ENCODE measurements at regions not wholly inside any gene's neighbourhood (a gene's known extent, or its start where the extent isn't known, plus 50 kb on each side); places are given as distances from the start of the nearest gene placed in this dataset.

GRCh38 chr7:85474234-85474633, 287.4 kb upstream of the SEMA3D start:
- Mint-ChIP-seq H3K9me3 (peaks cover 4% of the 10 kb centered on the region), H3K27ac (no peak overlapping the region), H3K4me3 (no peak overlapping the region), H3K4me1 (ENCODE audit: low read depth in 2 of 2) (no peaks in the 10 kb centered on the region), H3K36me3 (no peaks in the 10 kb centered on the region), H3K27me3 (no peaks in the 10 kb centered on the region)
- DNase-seq (ENCODE audit: low spot score) = no peak
- no peak for ATAC-seq

GRCh38 chr7:85471740-85472139, 284.9 kb upstream of the SEMA3D start:
- Mint-ChIP-seq H3K4me1 (ENCODE audit: low read depth in 2 of 2) (no peaks in the 10 kb centered on the region), H3K9me3 (no peaks in the 10 kb centered on the region), H3K36me3 (no peaks in the 10 kb centered on the region), H3K4me3 (no peak overlapping the region), H3K27ac (no peak overlapping the region), H3K27me3 (no peaks in the 10 kb centered on the region)
- no peak for DNase-seq (ENCODE audit: low spot score)
- no peak for ATAC-seq

- Mint-ChIP-seq H3K27me3 (no peaks in the 10 kb centered on the region), H3K9me3 (no peaks in the 10 kb centered on the region), H3K4me3 (no peak overlapping the region), H3K36me3 (no peaks in the 10 kb centered on the region), H3K27ac (no peak overlapping the region), H3K4me1 (ENCODE audit: low read depth in 2 of 2) (no peaks in the 10 kb centered on the region)
- ATAC-seq (no peak), DNase-seq (ENCODE audit: low spot score) (no peak)
Measured at GRCh38 chr7:85471307-85471706, 284.5 kb upstream of the SEMA3D start.

GRCh38 chr7:85469446-85470010, 282.7 kb upstream of the SEMA3D start:
- no peaks in the 10 kb centered on the region for H3K4me1 Mint-ChIP-seq (ENCODE audit: low read depth in 2 of 2)
- no peak for ATAC-seq
- H3K27ac Mint-ChIP-seq = no peak overlapping the region

GRCh38 chr7:85464042-85464651, 277.3 kb upstream of the SEMA3D start:
- DNase-seq (ENCODE audit: low spot score) (no peak), ATAC-seq (no peak)
- H3K27ac Mint-ChIP-seq = no peak overlapping the region
- H3K4me1 Mint-ChIP-seq (ENCODE audit: low read depth in 2 of 2) = no peaks in the 10 kb centered on the region
- H3K9me3 Mint-ChIP-seq = peaks cover 16% of the 10 kb centered on the region
- no peaks in the 10 kb centered on the region for H3K27me3 Mint-ChIP-seq
- no peak overlapping the region for H3K4me3 Mint-ChIP-seq
- H3K36me3 Mint-ChIP-seq = no peaks in the 10 kb centered on the region

More at GRCh38 chr7:85469446-85470010, 282.7 kb upstream of the SEMA3D start:
- Mint-ChIP-seq H3K9me3 (peaks cover 5% of the 10 kb centered on the region), H3K27me3 (no peaks in the 10 kb centered on the region), H3K36me3 (no peaks in the 10 kb centered on the region), H3K4me3 (no peak overlapping the region)
- DNase-seq (ENCODE audit: low spot score) = no peak

GRCh38 chr7:85462671-85463070, 275.8 kb upstream of the SEMA3D start:
- Mint-ChIP-seq H3K4me1 (ENCODE audit: low read depth in 2 of 2) (no peaks in the 10 kb centered on the region), H3K36me3 (no peaks in the 10 kb centered on the region), H3K27me3 (no peaks in the 10 kb centered on the region), H3K27ac (no peak overlapping the region), H3K9me3 (peaks cover 16% of the 10 kb centered on the region), H3K4me3 (no peak overlapping the region)
- DNase-seq (ENCODE audit: low spot score) (no peak), ATAC-seq (no peak)

- Mint-ChIP-seq H3K27ac (no peak overlapping the region), H3K9me3 (peaks cover 6% of the 10 kb centered on the region), H3K4me1 (ENCODE audit: low read depth in 2 of 2) (no peaks in the 10 kb centered on the region), H3K27me3 (no peaks in the 10 kb centered on the region), H3K36me3 (no peaks in the 10 kb centered on the region), H3K4me3 (no peak overlapping the region)
- ATAC-seq (no peak), DNase-seq (ENCODE audit: low spot score) (no peak)
Measured at GRCh38 chr7:85457911-85458310, 271.1 kb upstream of the SEMA3D start.

GRCh38 chr7:85456254-85456653, 269.4 kb upstream of the SEMA3D start:
- DNase-seq (ENCODE audit: low spot score) (no peak), ATAC-seq (no peak)
- no peaks in the 10 kb centered on the region for H3K27me3 Mint-ChIP-seq
- H3K4me1 Mint-ChIP-seq (ENCODE audit: low read depth in 2 of 2) = no peaks in the 10 kb centered on the region
- H3K36me3 Mint-ChIP-seq = no peaks in the 10 kb centered on the region
- no peak overlapping the region for H3K27ac Mint-ChIP-seq
- H3K4me3 Mint-ChIP-seq = no peak overlapping the region
- peaks cover 6% of the 10 kb centered on the region for H3K9me3 Mint-ChIP-seq

- Mint-ChIP-seq H3K4me3 (no peak overlapping the region), H3K9me3 (peaks cover 4% of the 10 kb centered on the region), H3K27me3 (no peaks in the 10 kb centered on the region), H3K36me3 (no peaks in the 10 kb centered on the region), H3K4me1 (ENCODE audit: low read depth in 2 of 2) (no peaks in the 10 kb centered on the region), H3K27ac (no peak overlapping the region)
- ATAC-seq (no peak), DNase-seq (ENCODE audit: low spot score) (no peak)
Measured at GRCh38 chr7:85454904-85455303, 268.0 kb upstream of the SEMA3D start.

GRCh38 chr7:85452674-85453073, 265.8 kb upstream of the SEMA3D start:
- Mint-ChIP-seq H3K4me3 (no peak overlapping the region), H3K36me3 (no peaks in the 10 kb centered on the region), H3K27ac (no peak overlapping the region), H3K4me1 (ENCODE audit: low read depth in 2 of 2) (no peaks in the 10 kb centered on the region), H3K9me3 (peaks cover 3% of the 10 kb centered on the region), H3K27me3 (no peaks in the 10 kb centered on the region)
- no peak for ATAC-seq
- DNase-seq (ENCODE audit: low spot score) = no peak

GRCh38 chr7:85449478-85449877, 262.6 kb upstream of the SEMA3D start:
- Mint-ChIP-seq H3K9me3 (no peaks in the 10 kb centered on the region), H3K27me3 (no peaks in the 10 kb centered on the region), H3K36me3 (no peaks in the 10 kb centered on the region), H3K4me1 (ENCODE audit: low read depth in 2 of 2) (no peaks in the 10 kb centered on the region), H3K27ac (no peak overlapping the region), H3K4me3 (no peak overlapping the region)
- DNase-seq (ENCODE audit: low spot score) (no peak), ATAC-seq (no peak)

GRCh38 chr7:85447004-85447403, 260.1 kb upstream of the SEMA3D start:
- no peaks in the 10 kb centered on the region for H3K9me3 Mint-ChIP-seq
- no peaks in the 10 kb centered on the region for H3K4me1 Mint-ChIP-seq (ENCODE audit: low read depth in 2 of 2)
- H3K4me3 Mint-ChIP-seq = no peak overlapping the region
- H3K27ac Mint-ChIP-seq = no peak overlapping the region
- DNase-seq (ENCODE audit: low spot score) = no peak
- ATAC-seq = no peak
- H3K27me3 Mint-ChIP-seq = no peaks in the 10 kb centered on the region
- no peaks in the 10 kb centered on the region for H3K36me3 Mint-ChIP-seq

- DNase-seq (ENCODE audit: low spot score) (no peak), ATAC-seq (no peak)
- no peaks in the 10 kb centered on the region for H3K36me3 Mint-ChIP-seq
- H3K4me3 Mint-ChIP-seq = no peak overlapping the region
- H3K9me3 Mint-ChIP-seq = peaks cover 22% of the 10 kb centered on the region
- no peaks in the 10 kb centered on the region for H3K27me3 Mint-ChIP-seq
- H3K4me1 Mint-ChIP-seq (ENCODE audit: low read depth in 2 of 2) = no peaks in the 10 kb centered on the region
- no peak overlapping the region for H3K27ac Mint-ChIP-seq
Measured at GRCh38 chr7:85426487-85426960, 239.7 kb upstream of the SEMA3D start.

- H3K4me3 Mint-ChIP-seq = no peak overlapping the region
- no peaks in the 10 kb centered on the region for H3K4me1 Mint-ChIP-seq (ENCODE audit: low read depth in 2 of 2)
- ATAC-seq = no peak
Measured at GRCh38 chr7:85424298-85424697, 237.4 kb upstream of the SEMA3D start.

More at GRCh38 chr7:85424298-85424697, 237.4 kb upstream of the SEMA3D start:
- Mint-ChIP-seq H3K36me3 (no peaks in the 10 kb centered on the region), H3K27me3 (no peaks in the 10 kb centered on the region), H3K9me3 (peaks cover 18% of the 10 kb centered on the region), H3K27ac (no peak overlapping the region)
- no peak for DNase-seq (ENCODE audit: low spot score)

Data from natural killer cell treated with Interleukin-12 subunit alpha and Interleukin-12 subunit beta and Interleukin-15 and Interleukin-18, amount 100 ng/mL, for 72 hours (primary cell).